IPS DF 6.9 (cell line): ENCODE measurements at regions not wholly inside any gene's neighbourhood (a gene's known extent, or its start where the extent isn't known, plus 50 kb on each side); places are given as distances from the start of the nearest gene placed in this dataset.
"Not testable (repeated sequence)": the region's sequence is repeated elsewhere in the genome, so short reads cannot be mapped to it uniquely, and the experiment has no call there.

ENCODE experiments used
- DNase-seq: peaks from one replicate; pipeline ENCODE4 v3.0.0-alpha.2; 2013; ENCODE audit warnings: low read depth, low spot score
- H3K27ac ChIP-seq: one replicate; pipeline ENCODE4 v1.5.1; 2013; ENCODE audit warnings: low read length, control low read depth
- H3K27me3 ChIP-seq: 2 replicates; pipeline ENCODE4 v1.6.1; 2013; ENCODE audit warnings: mild to moderate bottlenecking, low read length; ENCODE audit not compliant: control insufficient read depth, insufficient read depth
- H3K36me3 ChIP-seq: 2 replicates; pipeline ENCODE4 v1.6.1; 2013; ENCODE audit warnings: low read length; ENCODE audit not compliant: control insufficient read depth, insufficient read depth
- H3K4me1 ChIP-seq: 2 replicates; pipeline ENCODE4 v1.6.1; 2013; ENCODE audit warnings: low read length; ENCODE audit not compliant: control insufficient read depth, insufficient read depth
- H3K4me3 ChIP-seq: 2 replicates; pipeline ENCODE4 v1.5.1; 2013; ENCODE audit warnings: mild to moderate bottlenecking, low read length
- H3K9me3 ChIP-seq: 2 replicates; pipeline ENCODE4 v1.6.1; 2013; ENCODE audit warnings: low read length, inconsistent platforms; ENCODE audit not compliant: control insufficient read depth, insufficient read depth
- WGBS: extraction: QIAGEN DNeasy Blood & Tissue Kit; methylation state at CpG from one replicate; pipeline ENCODE4 v1.1.7; 2013; ENCODE audit warnings: mixed read lengths, missing lambda C conversion rate; ENCODE audit not compliant: insufficient read length, insufficient coverage; 5-methylcytosine and 5-hydroxymethylcytosine counted together

- DNase-seq, result no peak
- WGBS, result no CpG with 5 or more reads among the region's 4 CpGs
- Histone ChIP-seq H3K27me3 (no peaks in the 10 kb centered on the region), H3K36me3 (no peaks in the 10 kb centered on the region), H3K4me3 (no peak overlapping the region), H3K9me3 (no peaks in the 10 kb centered on the region), H3K4me1 (no peaks in the 10 kb centered on the region), H3K27ac (no peak overlapping the region)
Observed at GRCh38 chr5:91315701-91316100, 67.4 kb downstream of the ARRDC3 start.

DNA sequence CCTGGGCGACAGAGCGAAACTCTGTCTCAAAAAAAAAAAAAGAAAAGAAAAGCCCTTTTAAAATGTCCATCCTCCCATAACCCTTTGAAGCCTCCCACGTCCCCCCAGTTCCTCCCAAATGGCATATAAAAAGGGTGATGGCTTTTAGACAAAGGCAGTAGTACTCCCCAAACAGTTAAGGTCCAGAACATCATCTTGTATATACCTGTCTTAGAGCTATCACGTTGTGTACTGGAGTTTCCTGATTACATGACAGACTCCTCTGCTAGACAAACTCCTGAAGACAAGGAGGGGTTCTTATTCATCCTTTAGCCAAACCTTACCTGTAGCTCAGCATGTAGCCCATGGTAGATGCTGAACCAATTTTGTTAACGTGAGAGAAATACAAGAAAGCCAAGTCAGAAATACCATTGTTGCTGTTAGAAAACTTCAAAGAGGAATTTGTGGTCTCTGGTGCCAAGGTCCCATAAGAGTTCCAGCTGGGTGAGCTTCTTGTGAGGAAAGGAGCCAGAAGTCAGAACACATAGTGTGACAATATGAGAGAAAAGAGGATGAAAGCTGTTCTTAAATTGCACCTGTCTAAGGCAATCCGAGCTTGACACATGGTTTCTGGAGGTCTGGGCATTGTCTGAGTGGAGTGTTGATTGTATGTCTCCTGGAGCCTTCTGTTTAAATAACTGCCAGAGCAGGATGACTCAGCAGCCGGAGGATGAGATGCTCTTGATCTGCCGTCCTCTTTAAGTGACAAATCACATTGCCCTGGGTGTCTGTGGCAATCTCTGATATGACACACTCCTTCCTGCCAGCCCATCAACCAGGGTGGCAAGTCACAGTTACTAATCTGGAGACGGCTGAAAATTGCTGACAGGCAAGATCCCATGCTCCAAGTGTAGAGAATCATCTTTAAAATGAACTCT is 69.1 kb downstream of the ARRDC3 start:
- WGBS, result no CpG with 5 or more reads among the region's 9 CpGs
- no peaks in the 10 kb centered on the region for H3K4me1 ChIP-seq
- no peak overlapping the region for H3K4me3 ChIP-seq

DNA sequence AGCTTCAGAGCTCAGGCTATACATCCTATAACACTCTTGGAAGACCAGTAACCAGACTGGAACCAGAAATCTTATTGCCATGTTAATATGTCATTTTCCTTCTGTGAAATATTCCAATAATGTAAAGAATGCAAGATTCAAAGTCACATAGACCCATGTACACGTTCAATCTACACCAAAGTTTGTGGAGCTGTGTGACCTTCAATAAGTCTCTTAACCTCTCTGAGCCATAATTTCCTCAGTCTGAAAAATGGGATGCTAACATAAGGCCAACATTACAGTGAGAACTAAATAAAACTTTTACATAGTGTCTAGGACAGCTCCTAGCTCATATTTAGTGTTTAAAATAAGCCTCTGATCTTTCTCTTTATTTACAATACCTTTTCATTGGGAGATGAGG is 70.4 kb downstream of the ARRDC3 start:
- H3K4me3 ChIP-seq, result no peak overlapping the region
- WGBS, result no CpG with 5 or more reads among the region's 1 CpG
- H3K4me1 ChIP-seq, result no peaks in the 10 kb centered on the region
- no peaks in the 10 kb centered on the region for H3K9me3 ChIP-seq
- no peaks in the 10 kb centered on the region for H3K27me3 ChIP-seq
- DNase-seq, result no peak
- no peak overlapping the region for H3K27ac ChIP-seq
- no peaks in the 10 kb centered on the region for H3K36me3 ChIP-seq

More for the DNA sequence above, 69.1 kb downstream of the ARRDC3 start:
- H3K27ac ChIP-seq, result no peak overlapping the region
- H3K9me3 ChIP-seq, result no peaks in the 10 kb centered on the region
- H3K27me3 ChIP-seq, result no peaks in the 10 kb centered on the region
- no peak for DNase-seq
- no peaks in the 10 kb centered on the region for H3K36me3 ChIP-seq

GRCh38 chr5:91311697-91312501 is 71.2 kb downstream of the ARRDC3 start:
- H3K27ac ChIP-seq, result no peak overlapping the region
- H3K36me3 ChIP-seq, result no peaks in the 10 kb centered on the region
- no peaks in the 10 kb centered on the region for H3K4me1 ChIP-seq
- WGBS, result no CpG with 5 or more reads among the region's 11 CpGs
- H3K4me3 ChIP-seq, result no peak overlapping the region
- DNase-seq, result no peak
- no peaks in the 10 kb centered on the region for H3K27me3 ChIP-seq
- no peaks in the 10 kb centered on the region for H3K9me3 ChIP-seq

DNA sequence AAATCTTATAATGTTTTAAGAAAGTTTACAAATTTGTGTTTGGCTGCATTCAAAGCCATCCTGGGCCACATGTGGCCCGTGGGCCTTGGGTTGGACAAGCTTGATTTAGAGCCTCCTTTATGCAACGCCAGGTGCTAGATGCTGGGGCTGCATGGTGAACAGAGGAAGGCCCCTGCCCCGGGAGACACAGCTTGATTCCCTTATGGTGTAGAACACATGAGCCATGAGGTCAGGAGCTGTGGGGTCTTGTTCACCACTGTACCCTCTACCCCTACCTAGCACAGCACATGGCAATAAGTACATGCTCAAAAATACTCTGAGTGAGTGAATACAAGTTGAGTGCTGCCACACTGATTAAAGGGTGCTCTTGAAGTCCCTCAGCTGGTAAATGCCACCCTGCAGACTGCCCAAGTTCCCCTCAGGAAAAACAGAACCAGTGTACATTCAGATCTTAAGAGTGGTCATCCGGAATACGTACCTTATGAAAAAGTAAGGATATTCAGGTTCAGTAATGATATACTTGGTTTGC is 71.9 kb downstream of the ARRDC3 start:
- H3K4me3 ChIP-seq, result no peak overlapping the region
- H3K27ac ChIP-seq, result no peak overlapping the region

DNA sequence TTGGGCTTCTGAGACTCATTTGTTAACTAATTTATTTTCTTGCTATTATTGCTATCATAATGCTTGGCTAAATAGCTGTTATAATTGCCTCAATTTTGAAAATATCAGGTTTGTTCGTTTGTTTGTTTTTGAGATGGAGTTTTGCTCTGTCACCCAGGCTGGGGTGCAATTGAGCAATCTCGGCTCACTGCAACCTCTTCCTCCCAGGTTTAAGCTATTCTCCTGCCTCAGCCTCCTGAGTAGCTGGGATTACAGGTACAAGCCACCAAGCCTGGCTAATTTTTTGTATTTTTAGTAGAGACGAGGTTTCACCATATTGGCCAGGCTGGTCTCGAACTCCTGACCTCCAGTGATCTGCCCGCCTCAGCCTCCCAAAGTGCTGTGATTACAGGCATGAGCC is 75.0 kb downstream of the ARRDC3 start:
- not testable (repeated sequence) for H3K4me1 ChIP-seq, H3K27ac ChIP-seq, H3K36me3 ChIP-seq, H3K27me3 ChIP-seq, DNase-seq, H3K9me3 ChIP-seq, H3K4me3 ChIP-seq
- WGBS, result no CpG with 5 or more reads among the region's 5 CpGs

More for the DNA sequence above, 71.9 kb downstream of the ARRDC3 start:
- Histone ChIP-seq H3K9me3 (no peaks in the 10 kb centered on the region), H3K27me3 (no peaks in the 10 kb centered on the region), H3K36me3 (no peaks in the 10 kb centered on the region), H3K4me1 (no peaks in the 10 kb centered on the region)
- WGBS, result no CpG with 5 or more reads among the region's 5 CpGs
- DNase-seq, result no peak

- H3K27ac ChIP-seq, result no peak overlapping the region
- WGBS, result no CpG with 5 or more reads among the region's 4 CpGs
- H3K9me3 ChIP-seq, result no peaks in the 10 kb centered on the region
Observed at GRCh38 chr5:91307048-91307447, 76.1 kb downstream of the ARRDC3 start.

GRCh38 chr5:91306497-91306896 is 76.6 kb downstream of the ARRDC3 start:
- Histone ChIP-seq H3K4me3 (no peak overlapping the region), H3K27me3 (no peaks in the 10 kb centered on the region), H3K9me3 (no peaks in the 10 kb centered on the region), H3K4me1 (no peaks in the 10 kb centered on the region), H3K27ac (no peak overlapping the region), H3K36me3 (no peaks in the 10 kb centered on the region)
- no CpG with 5 or more reads among the region's 3 CpGs for WGBS
- no peak for DNase-seq

More at GRCh38 chr5:91307048-91307447, 76.1 kb downstream of the ARRDC3 start:
- Histone ChIP-seq H3K4me3 (no peak overlapping the region), H3K4me1 (no peaks in the 10 kb centered on the region), H3K36me3 (no peaks in the 10 kb centered on the region), H3K27me3 (no peaks in the 10 kb centered on the region)
- no peak for DNase-seq

DNA sequence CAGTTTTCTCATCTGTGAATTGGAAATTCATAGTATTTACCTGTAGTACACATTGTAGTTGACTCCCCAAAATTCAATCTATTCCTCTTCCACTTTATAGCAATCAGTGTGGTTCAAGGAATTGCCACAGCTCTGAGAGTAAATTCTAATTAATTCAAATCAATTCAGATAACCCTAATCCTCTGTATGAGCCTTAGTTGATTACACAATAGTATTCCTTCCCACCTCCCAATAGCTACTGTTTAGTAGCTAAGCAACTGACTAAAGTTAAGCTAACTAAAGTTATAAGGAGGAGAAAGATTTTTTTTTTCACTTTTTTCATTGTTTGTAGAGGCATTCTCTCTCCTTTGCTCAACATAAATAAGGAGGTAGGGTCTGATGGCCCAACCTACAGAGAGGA is 77.5 kb downstream of the ARRDC3 start:
- H3K27ac ChIP-seq, result no peak overlapping the region
- no peaks in the 10 kb centered on the region for H3K36me3 ChIP-seq
- no peaks in the 10 kb centered on the region for H3K9me3 ChIP-seq

GRCh38 chr5:91304015-91304414 is 79.1 kb downstream of the ARRDC3 start:
- not testable (repeated sequence) for H3K4me3 ChIP-seq, H3K36me3 ChIP-seq, H3K4me1 ChIP-seq, H3K9me3 ChIP-seq, H3K27ac ChIP-seq, H3K27me3 ChIP-seq, DNase-seq
- no CpG with 5 or more reads among the region's 4 CpGs for WGBS

More for the DNA sequence above, 77.5 kb downstream of the ARRDC3 start:
- H3K27me3 ChIP-seq, result no peaks in the 10 kb centered on the region
- H3K4me3 ChIP-seq, result no peak overlapping the region
- no peaks in the 10 kb centered on the region for H3K4me1 ChIP-seq
- no peak for DNase-seq
